GM18507 (cell line): ENCODE measurements at regions not wholly inside any gene's neighbourhood (a gene's known extent, or its start where the extent isn't known, plus 50 kb on each side); places are given as distances from the start of the nearest gene placed in this dataset.

Experiments used
- DNase-seq: peaks from one replicate; pipeline ENCODE4 v3.0.0; 2011; ENCODE audit warnings: low read depth; ENCODE audit not compliant: insufficient read length; ENCODE audit errors: extremely low spot score
- FAIRE-seq: peaks from 2 replicates; lab custom pipeline; 2011; peaks lifted over from hg19 to GRCh38; lab: Jason Lieb, UNC

DNA sequence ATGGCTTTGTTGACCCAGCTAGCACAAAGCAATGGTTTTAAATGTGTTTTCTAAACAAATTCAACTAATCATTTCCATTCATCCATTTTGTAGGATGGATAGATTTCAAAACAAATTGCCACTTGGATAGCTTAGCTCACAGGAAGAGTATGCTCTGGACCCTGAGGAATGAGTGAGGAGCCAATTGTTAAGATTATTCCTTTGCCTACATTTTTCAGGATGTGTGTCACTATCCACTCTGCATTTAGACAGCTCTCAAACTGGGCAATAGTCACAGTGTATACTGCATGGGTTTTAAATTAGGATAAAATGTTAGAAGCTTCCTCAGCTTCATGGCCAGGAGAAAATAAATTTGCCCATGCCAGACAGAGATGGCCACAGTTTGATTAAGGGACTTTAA lies 605.6 kb upstream of the TEX47 start:
- no peak for FAIRE-seq
- no peak for DNase-seq

DNA sequence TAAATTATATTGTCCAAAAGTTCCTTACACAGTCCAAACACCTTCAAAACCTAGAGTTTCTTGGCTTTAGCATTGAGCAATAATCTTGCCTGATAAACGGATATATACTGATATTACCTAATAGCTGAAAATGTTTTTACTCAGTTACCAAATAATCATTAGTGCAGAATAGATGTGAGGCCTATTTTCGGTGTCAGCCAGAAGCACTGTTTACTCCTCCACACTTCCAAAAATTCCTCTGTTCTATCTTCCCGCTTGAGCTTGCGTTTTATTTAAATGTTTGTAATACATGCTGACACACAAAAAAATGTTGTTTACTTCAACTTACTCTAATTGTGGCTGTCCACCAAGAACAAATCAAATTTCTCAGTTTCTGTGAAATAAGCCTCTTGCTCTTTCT lies 606.2 kb upstream of the TEX47 start:
- no peak for FAIRE-seq
- no peak for DNase-seq

DNA sequence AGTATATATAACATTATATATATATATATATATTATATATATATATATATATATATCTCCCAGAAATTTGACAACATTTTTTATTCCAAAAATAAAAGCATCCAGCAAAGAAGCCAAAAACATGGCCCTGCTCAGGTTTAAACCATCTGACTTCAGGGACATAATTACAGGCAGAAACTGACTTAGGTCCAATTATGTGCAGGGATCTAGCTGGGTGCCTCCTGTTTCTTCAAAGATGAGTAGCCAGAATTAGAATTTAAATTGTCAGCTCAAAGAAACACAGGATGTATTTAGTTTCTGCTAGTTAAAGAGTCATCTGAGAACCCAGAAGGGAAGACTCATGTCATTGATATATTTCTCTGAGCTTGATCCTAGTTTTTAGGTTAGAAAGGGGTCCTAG lies 656.4 kb upstream of the TEX47 start:
- no peak for DNase-seq
- no peak for FAIRE-seq

DNA sequence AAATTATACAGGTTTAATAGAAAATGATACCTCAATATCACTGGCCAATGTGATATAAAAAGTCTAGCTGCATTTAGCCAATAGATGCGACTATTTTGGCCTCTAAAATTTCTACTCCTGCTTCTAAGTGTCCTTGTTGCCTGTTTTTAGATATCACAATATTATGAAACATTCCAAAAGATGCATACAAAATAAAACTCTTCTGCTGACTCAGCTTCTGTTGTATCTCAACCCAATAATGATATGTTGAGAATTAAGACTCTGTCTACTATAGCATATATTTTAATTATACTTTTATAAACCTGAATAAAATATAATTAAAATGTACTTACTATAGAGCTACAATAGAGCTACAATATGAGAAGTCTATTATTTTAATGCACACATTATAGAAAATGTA lies 661.0 kb upstream of the TEX47 start:
- no peak for DNase-seq
- FAIRE-seq, result no peak

DNA sequence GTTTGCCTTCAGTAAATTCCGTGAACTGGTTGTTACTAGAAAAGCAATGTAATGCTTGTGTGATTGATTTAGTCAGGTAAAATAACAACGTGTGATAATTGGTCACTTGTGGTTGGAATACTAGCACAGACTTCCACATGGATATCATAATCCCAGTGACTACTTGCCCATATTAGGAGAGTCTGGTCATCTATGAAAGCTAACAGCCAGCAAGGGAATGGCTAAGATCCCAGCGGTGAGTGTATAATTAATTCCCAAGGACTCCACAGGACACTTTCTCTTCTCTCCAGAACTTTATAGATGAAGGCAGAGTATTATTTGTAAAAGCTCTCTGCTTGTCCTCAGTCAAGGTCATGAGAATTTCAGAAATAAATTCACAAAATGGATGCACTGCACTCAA lies 662.6 kb upstream of the TEX47 start:
- no peak for DNase-seq
- no peak for FAIRE-seq

DNA sequence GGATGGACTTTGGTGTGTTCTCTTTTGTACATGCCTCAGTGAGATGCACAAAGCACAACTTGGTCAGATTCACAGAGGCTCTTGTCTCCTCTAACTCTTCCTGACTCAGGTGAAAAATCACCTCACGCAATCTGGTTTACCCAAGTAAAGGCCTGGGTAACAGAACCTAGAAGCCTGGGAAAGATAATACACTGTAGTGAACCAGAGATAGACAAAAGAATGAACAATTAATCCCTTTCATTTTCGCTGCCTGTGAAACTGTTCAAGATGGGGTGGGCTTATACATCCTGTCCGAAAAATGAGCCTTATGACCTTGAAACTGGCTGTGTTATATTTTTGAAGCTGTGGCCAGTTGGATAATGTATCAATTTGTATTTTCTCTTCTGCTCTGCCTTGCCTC lies 678.9 kb upstream of the TEX47 start:
- FAIRE-seq (no peak), DNase-seq (no peak)

DNA sequence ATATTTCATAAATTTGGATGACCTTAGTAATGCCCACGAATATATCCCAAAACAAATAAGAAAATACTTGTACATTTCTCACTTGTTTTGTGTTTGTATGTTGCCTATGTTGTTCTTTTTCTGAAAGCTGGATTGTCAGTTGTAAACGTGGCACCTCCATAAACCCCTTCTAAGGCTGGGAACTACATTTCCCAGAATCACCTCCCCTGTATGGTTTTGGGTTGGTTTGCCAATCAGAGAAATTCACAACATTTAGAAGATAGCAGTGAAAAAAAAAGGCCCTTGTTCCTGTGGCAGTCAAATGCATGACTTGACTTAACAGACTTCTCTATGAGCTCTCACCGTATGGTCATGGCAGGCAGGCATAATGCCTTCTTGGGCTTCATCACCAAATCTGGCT lies 676.3 kb upstream of the STEAP1 start:
- no peak for FAIRE-seq
- DNase-seq, result no peak

DNA sequence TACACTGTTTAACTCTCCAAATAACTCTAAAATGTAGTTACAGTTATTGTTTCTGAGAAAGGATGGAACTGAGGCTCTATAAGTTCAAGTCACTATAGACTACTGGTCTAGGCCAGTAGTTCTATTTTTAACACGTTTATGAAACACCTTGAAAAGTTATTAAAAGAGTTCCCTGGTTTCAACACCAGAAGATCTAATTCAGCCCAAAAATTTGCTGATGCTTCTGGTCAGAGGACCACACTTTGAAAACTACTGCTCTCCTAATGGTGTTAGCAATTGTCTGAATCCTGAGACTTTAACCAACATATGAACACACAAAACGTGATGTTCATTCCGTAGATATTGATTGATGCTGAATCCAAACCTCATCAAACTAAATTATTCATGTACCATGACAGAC lies 658.6 kb upstream of the STEAP1 start:
- DNase-seq, result no peak
- no peak for FAIRE-seq

DNA sequence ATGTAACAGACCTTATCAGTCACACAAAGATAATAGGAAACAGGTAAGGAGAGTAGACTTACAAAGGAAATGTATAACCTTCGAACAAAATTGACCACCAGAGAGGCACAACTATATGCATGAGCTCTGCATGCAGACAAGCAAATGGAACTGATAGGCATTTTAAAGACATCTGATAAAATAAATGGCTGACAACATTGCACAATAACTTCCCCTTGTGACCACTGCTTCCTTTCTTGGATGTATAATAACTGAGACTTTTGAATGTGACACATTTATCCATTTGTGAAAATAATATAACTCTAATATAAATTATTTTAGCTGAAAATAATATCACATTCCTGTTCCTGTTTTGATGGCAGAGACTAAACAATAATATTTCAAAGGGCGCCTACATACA lies 654.2 kb upstream of the STEAP1 start:
- DNase-seq, result no peak
- FAIRE-seq, result no peak

DNA sequence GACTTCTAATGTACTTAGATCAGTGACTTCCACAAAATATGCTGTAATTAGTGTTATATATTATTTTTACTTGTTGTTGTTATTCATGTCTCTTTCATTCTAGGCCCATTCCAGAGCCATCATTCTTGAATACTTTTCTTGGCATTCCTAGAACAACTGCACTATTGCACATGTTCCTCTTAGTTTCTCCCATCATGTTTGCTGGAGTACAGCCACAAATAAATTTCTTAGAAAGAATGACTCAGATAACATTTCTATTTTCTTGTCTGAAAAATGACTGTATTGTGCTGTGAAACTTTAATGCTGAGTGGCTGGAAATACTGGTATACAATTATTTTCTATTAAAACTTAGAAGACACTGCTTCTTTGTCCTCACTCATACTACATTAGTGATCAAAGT lies 651.0 kb upstream of the STEAP1 start:
- DNase-seq, result no peak
- no peak for FAIRE-seq

DNA sequence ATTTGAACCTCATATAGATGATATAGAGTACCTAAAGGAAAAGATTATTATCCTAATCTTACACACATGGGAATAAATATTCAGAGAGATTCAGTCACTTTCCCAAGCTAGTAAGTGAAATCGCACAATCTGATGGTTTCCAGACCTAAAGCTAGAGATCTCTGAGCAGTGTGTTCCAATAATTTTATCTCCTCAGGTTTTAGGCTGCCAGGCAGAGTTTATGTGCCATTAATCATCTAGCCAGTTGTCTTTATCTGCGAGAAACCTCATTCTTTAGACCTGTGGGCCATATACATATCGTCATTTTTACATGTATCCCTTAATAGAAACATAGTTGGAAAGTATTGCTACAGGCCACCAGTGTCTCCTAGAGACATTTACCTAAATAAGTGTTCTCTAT lies 647.2 kb upstream of the STEAP1 start:
- FAIRE-seq (no peak), DNase-seq (no peak)

DNA sequence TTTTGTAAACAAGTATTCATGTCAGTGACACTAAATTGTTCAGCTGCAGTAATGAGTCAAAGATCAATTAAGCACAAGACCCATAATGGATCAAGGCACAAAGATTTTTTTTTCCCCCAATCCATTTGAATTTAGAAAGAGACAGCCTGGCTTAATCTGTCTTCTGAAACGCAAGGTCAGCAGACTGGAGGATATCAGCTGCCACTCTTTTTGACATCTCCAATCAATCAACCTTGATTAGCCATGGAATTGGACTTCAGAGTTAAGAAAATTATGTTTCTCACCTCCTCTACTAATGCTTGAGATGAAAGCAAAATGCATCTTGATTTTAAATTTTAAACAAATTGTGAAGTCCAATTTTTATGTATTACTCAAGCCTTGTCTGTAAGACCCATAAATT lies 642.4 kb upstream of the STEAP1 start:
- DNase-seq (no peak), FAIRE-seq (no peak)

DNA sequence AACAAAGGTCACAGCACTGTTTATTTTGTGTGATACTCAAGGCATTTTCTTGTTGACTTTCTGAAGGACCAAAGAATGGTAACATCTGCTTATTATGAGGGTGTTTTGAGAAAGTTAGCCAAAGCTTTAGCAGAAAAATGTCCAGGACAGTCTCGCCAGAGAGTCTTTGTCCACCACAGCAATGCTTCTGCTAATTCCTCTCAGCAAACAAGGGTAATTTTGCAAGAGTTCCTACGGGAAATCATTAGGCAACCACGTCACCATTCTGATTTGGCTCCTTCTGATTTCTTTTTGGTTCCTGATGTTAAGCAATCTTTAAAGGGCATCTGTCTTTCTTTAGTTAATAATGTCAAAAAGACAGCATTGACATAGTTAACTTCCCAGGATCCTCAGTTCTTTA lies 639.3 kb upstream of the STEAP1 start:
- FAIRE-seq, result no peak

DNA sequence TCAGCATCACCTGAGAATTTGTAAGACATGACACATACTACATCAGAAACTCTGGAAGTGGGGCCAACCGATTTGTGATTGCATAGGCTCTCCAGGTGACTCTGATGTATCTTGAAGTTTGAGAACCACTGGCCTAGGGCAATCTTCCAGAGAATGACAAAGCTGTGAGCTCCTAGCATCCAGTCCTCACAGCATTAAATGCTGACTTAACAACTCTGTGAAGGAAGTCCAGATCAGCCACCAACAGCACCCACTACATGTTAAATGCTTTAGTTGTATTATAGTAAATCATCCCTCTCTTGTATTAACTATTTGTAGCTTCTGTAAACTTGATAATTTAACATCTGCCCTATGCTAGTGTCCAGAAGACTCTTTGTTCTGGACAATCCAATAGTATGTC lies 636.5 kb upstream of the STEAP1 start:
- DNase-seq (no peak), FAIRE-seq (no peak)

More for the DNA sequence above, 639.3 kb upstream of the STEAP1 start:
- no peak for DNase-seq

DNA sequence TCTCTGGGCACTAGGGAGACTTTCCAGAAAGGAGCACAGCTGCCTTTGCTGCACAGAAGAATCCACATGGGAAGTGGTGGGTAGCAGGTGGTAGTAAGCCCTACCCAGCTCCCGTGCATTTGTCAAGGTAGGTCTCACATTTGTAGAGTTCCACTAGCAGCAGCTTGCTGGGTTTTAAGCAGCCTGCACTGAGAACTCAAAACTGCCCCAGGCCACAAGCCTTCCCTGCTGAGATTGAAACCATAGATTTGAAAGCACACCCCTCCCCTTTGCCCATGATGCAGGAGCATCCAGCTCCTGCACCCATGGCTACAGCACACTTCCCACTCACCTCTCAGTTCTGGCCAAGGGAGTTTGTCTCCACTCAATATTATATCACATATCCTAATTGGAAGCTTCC lies 604.5 kb upstream of the STEAP1 start:
- FAIRE-seq (no peak), DNase-seq (no peak)

DNA sequence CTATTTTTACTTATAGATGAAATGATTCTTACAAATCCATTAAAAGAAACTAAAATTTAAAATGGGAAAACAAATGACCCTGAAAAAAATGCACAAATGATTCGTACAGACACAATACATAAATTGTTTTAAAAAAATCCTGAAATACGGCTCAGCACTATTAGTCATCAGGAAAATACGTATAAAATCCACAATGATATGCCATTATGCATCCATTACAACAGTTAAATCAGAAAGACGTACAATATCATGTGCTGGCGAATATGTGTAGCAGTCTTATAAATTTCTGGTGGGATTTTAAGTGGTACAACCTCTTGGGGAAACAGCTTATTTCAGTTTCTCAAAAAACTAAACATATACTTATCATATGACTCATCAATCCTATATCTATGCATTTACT lies 600.1 kb upstream of the STEAP1 start:
- DNase-seq, result no peak
- FAIRE-seq, result no peak

DNA sequence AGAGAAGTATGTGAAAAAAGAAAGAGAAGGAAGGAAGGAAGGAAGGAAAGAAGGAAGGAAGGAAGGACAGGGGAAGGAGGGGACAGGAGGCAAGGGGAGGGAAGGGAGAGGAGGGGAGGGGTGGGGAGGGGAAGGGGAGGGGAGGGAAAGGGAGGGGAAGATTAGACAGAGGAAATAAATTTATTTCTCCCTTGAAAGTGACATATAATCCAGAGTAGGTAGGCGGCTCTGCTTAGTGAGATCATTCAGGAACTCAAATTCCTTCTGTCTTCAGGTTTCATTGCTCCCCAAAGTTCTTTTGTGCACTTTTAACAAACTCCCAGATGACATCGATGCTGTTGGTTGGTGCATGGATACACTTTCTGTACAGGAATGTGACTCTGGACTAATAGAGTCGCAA lies 594.7 kb upstream of the STEAP1 start:
- FAIRE-seq (no peak), DNase-seq (no peak)

DNA sequence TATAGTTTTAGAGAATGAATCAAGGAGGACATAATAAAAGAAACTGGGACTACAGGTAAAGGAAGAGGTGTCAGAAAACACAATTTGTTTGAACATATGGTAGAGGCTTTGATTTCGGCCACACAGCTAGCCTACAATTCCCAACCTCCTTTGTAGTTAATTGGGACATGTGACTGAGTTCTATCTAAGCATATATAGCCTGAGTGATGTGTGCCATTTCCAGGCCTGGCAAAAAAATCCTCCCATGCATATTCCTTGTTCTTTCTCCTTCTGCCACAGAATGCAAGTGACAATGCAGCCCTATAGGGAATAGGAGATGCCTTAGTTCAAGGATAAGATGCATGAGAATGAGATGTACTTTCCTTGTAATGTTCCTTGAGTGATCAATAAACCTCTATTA lies 590.7 kb upstream of the STEAP1 start:
- FAIRE-seq (no peak), DNase-seq (no peak)

DNA sequence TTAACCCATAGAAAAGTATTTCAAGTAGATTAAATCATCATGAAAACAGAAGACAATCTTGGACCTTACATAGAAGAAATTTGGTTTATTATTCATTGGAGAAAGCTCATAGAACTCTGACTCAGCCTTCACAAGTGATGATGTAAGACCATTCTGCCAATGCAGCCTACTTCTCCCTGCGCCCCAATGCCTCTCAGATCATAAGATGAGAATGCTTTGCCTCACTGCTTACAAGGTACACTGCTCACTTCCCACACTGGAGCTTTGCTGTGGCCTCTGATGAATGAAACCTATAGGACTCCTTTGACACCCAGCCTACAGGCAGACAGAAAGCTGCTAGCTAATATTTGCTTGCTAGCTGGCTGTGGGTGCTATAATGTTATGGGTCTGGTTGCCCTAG lies 569.4 kb upstream of the STEAP1 start:
- DNase-seq, result no peak
- FAIRE-seq, result no peak

DNA sequence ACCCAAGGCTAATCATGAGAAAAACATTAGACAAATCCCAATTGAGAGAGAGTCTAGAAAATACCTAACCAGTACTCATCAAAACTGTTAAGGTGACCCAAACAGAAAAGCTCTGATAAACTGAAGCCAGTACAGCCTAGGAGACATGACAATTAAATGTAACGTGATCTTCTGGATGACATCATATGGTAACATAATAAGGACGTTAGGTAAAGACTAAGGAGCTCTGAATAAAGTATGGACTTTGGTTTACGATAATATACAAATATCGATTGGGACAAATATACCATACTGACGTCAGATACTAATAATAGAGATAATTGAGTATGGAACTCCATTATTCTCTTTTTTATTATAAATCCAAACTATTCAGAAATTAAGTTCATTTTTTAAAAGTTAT lies 561.1 kb upstream of the STEAP1 start:
- DNase-seq (no peak), FAIRE-seq (no peak)

DNA sequence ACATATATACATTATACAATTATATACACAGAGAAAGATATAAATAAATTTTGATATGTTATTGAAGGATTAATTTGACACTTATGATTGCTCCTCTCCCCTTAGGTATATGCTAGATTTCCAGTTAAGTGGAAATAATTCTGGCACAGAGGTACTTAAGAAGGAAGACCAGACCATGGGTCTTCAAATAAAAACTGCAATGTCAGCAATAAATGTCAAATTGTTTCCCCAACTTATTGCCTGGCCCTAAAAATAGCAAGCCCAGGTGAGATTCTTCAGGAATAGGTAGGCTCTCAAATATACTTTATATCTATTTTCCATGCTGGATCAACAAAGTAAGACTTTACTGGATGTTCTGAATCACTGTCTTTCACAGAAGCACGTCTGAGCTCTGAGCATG lies 551.3 kb upstream of the STEAP1 start:
- DNase-seq (no peak), FAIRE-seq (no peak)

DNA sequence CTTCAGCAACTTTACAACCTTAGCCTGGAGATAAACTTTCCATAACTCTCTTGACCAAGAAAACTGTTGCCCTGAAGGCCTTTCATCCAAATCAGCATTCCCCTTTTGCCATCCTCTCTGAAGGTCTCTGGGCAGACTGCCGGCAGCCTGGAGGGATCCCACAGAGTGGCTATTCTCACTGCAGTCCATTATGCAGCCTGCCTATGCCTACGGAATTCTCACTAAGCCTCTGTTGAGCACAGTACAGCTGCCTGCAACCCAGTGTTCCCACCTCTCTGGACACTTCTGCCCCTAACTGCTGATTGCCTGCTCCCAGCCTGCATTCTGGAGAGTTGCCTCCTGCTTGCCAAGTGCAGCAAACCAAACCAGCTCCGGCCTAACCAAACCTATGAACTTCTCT lies 548.9 kb upstream of the STEAP1 start:
- DNase-seq (no peak), FAIRE-seq (no peak)

DNA sequence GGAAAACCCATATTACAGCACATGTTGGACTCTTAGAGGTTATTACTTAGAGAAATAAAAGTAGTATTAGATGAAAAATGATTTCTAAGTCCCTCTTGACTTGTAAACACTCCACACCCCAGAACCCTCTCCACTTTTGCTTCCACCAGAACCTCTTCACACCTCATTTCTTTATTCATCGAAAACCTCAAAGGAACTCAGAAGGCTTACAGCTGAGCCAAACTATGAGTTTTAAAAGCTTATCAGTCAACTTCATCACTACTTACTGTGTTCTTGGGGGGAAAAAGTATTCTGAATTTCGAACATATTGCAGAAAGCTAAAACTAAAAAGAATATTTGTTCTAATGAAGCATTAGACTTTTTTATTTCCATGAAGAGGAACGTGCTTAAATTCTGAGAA lies 547.8 kb upstream of the STEAP1 start:
- DNase-seq (no peak), FAIRE-seq (no peak)
